ENCODE measurements at regions not wholly inside any gene's neighbourhood (a gene's known extent, or its start where the extent isn't known, plus 50 kb on each side); places are given as distances from the start of the nearest gene placed in this dataset.

GRCh38 chr2:10183146-10183675 lies 60.7 kb downstream of the RRM2 start:
- no peak for DNase-seq (ENCODE audit: low read depth)

- DNase-seq (ENCODE audit: low read depth) = no peak
Measured at GRCh38 chr2:10184421-10184820, 61.9 kb downstream of the RRM2 start.

- DNase-seq (ENCODE audit: low read depth) = no peak
Measured at GRCh38 chr2:10185046-10185445, 62.5 kb downstream of the RRM2 start.

GRCh38 chr2:10185755-10186154 lies 63.2 kb downstream of the RRM2 start:
- no peak for DNase-seq (ENCODE audit: low read depth)

- no peak for DNase-seq (ENCODE audit: low read depth)
Measured at GRCh38 chr2:10186868-10187535, 64.5 kb downstream of the RRM2 start.

- no peak for DNase-seq (ENCODE audit: low read depth)
Measured at GRCh38 chr2:10187661-10188060, 65.1 kb downstream of the RRM2 start.

GRCh38 chr2:10188211-10188610 lies 65.7 kb downstream of the RRM2 start:
- peak; percentile 29 for DNase-seq (ENCODE audit: low read depth)

- no peak for DNase-seq (ENCODE audit: low read depth)
Measured at GRCh38 chr2:10188729-10189305, 66.3 kb downstream of the RRM2 start.

GRCh38 chr2:10190255-10190654 lies 67.7 kb downstream of the RRM2 start:
- DNase-seq (ENCODE audit: low read depth) = no peak

- DNase-seq (ENCODE audit: low read depth) = no peak
Measured at GRCh38 chr2:10190737-10191532, 68.4 kb downstream of the RRM2 start.

GRCh38 chr2:10191554-10191953 lies 69.0 kb downstream of the RRM2 start:
- no peak for DNase-seq (ENCODE audit: low read depth)

GRCh38 chr2:10192392-10193015 lies 70.0 kb downstream of the RRM2 start:
- DNase-seq (ENCODE audit: low read depth) = no peak

- DNase-seq (ENCODE audit: low read depth) = no peak
Measured at GRCh38 chr2:10193276-10193795, 70.8 kb downstream of the RRM2 start.

- no peak for DNase-seq (ENCODE audit: low read depth)
Measured at GRCh38 chr2:10193851-10194820, 71.6 kb downstream of the RRM2 start.

GRCh38 chr2:10195278-10196109 lies 73.0 kb downstream of the RRM2 start:
- DNase-seq (ENCODE audit: low read depth) = no peak

- DNase-seq (ENCODE audit: low read depth) = no peak
Measured at GRCh38 chr2:10196110-10196892, 73.8 kb downstream of the RRM2 start.

GRCh38 chr2:10196948-10197696 lies 74.6 kb downstream of the RRM2 start:
- no peak for DNase-seq (ENCODE audit: low read depth)

GRCh38 chr2:10197697-10198076 lies 75.1 kb downstream of the RRM2 start:
- DNase-seq (ENCODE audit: low read depth) = no peak

Measured in Daoy (cell line).